CD4-positive, CD25-positive, alpha-beta regulatory T cell (primary cell): ENCODE measurements at regions not wholly inside any gene's neighbourhood (a gene's known extent, or its start where the extent isn't known, plus 50 kb on each side); places are given as distances from the start of the nearest gene placed in this dataset.

Source experiments
- ATAC-seq, 2 donors: fragments of 150-1000 bp; cut with Tn5 transposase; one replicate each; pipeline ENCODE4 v1.10.0; 2021; ENCODE audit warnings: low read depth in 2 of 2, moderate number of reproducible peaks in 2 of 2, moderate library complexity in 1 of 2
- DNase-seq, 3 donors: peaks; one replicate each; pipeline versions ENCODE4 v3.0.0 to v3.0.0-alpha.2; 2012 to 2022; ENCODE audit warnings: mixed read lengths in 1 of 3
- H3K27ac ChIP-seq: one replicate; pipeline ENCODE4 v1.7.0; 2013; ENCODE audit warnings: mild to moderate bottlenecking, low read length; ENCODE audit not compliant: insufficient read depth, poor library complexity, severe bottlenecking
- H3K27me3 ChIP-seq: one replicate; pipeline ENCODE4 v1.7.0; 2013; ENCODE audit warnings: low read length; ENCODE audit not compliant: control insufficient read depth, insufficient read depth
- H3K36me3 ChIP-seq: one replicate; pipeline ENCODE4 v1.7.0; 2013; ENCODE audit warnings: mild to moderate bottlenecking, low read length, moderate library complexity; ENCODE audit not compliant: control insufficient read depth, insufficient read depth
- H3K4me1 ChIP-seq: 2 replicates; pipeline ENCODE4 v1.7.0; 2013; ENCODE audit warnings: mild to moderate bottlenecking, low read length; ENCODE audit not compliant: insufficient read depth, control insufficient read depth, poor library complexity, severe bottlenecking
- H3K4me3 ChIP-seq: one replicate; pipeline ENCODE4 v1.7.0; 2013; ENCODE audit warnings: low read depth, mild to moderate bottlenecking, low read length, moderate library complexity
- H3K9me3 ChIP-seq, 2 experiments: 1 replicate in 1 of 2; 2 replicates in 1 of 2; pipeline ENCODE4 v1.7.0; 2013; ENCODE audit warnings: low read length in 2 of 2, mild to moderate bottlenecking in 1 of 2, moderate library complexity in 1 of 2; ENCODE audit not compliant: control insufficient read depth in 2 of 2
- H3K27ac Mint-ChIP-seq, 3 donors: one replicate each; pipeline ENCODE4 v1.8.0; 2020 to 2022; ENCODE audit warnings: mild to moderate bottlenecking in 3 of 3, mixed read lengths in 3 of 3, moderate library complexity in 2 of 3
- H3K27me3 Mint-ChIP-seq: one replicate; pipeline ENCODE4 v1.8.0; 2022; ENCODE audit warnings: mild to moderate bottlenecking, mixed read lengths
- H3K36me3 Mint-ChIP-seq: one replicate; pipeline ENCODE4 v1.8.0; 2020; ENCODE audit warnings: mixed read lengths
- H3K4me1 Mint-ChIP-seq, 4 donors: one replicate each; pipeline ENCODE4 v1.8.0; 2020 to 2022; ENCODE audit warnings: mixed read lengths in 4 of 4, mild to moderate bottlenecking in 1 of 4
- H3K4me3 Mint-ChIP-seq, 4 donors: one replicate each; pipeline ENCODE4 v1.8.0; 2020 to 2022; ENCODE audit warnings: mild to moderate bottlenecking in 4 of 4, mixed read lengths in 4 of 4, moderate library complexity in 3 of 4
- H3K9me3 Mint-ChIP-seq, 7 donors: one replicate each; pipeline ENCODE4 v1.8.0; 2020 to 2022; ENCODE audit warnings: mixed read lengths in 7 of 7, mild to moderate bottlenecking in 3 of 7, moderate library complexity in 2 of 7

GRCh38 chr1:224874775-224875174 is 54.7 kb upstream of the DNAH14 start:
- H3K4me1 ChIP-seq = no peaks in the 10 kb centered on the region
- no peaks in the 10 kb centered on the region for H3K36me3 ChIP-seq
- H3K9me3 ChIP-seq = no peaks in the 10 kb centered on the region
- DNase-seq (no peak), ATAC-seq (no peak)
- no peaks in the 10 kb centered on the region for H3K4me1 Mint-ChIP-seq
- H3K27ac Mint-ChIP-seq = no peak overlapping the region
- no peaks in the 10 kb centered on the region for H3K27me3 Mint-ChIP-seq
- H3K27me3 ChIP-seq = peaks cover 5% of the 10 kb centered on the region
- no peaks in the 10 kb centered on the region for H3K9me3 Mint-ChIP-seq
- no peak overlapping the region for H3K27ac ChIP-seq
- H3K36me3 Mint-ChIP-seq = no peaks in the 10 kb centered on the region
- no peak overlapping the region for H3K4me3 ChIP-seq
- no peak overlapping the region for H3K4me3 Mint-ChIP-seq

DNA sequence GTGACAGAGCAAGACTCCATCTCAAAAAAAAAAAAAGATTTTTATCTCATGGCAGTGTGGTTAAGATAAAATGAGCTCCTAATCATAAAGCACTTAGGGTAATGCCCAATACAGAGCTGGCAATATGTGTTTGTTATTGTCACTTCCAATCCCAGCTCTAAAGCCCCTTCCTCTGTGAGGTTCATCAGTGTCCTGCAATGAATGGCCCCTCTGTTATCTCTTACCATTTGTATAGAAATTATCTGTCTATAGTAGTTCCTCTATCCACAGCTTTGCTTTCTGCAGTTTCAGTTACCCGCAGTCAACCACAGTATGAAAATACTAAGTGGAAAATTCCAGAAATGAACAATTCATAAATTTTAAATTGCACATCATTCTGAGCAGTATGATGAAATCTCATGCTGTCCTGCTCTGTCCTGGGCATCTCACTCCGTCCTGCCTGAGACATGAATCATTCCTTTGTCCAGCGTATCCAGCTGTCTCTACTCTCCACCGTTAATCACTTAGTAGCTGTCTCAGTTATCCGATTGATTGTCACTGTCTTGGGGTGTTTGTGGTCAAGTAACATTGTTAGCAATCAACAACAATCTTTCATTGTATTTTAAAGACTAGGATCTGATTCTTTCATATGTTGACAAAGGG is 50.2 kb upstream of the DNAH14 start:
- Histone ChIP-seq H3K4me1 (no peaks in the 10 kb centered on the region), H3K9me3 (no peaks in the 10 kb centered on the region), H3K27ac (no peak overlapping the region), H3K36me3 (no peaks in the 10 kb centered on the region), H3K4me3 (no peak overlapping the region), H3K27me3 (peaks cover 2% of the 10 kb centered on the region)
- ATAC-seq (no peak), DNase-seq (no peak)
- Mint-ChIP-seq H3K27me3 (peaks cover 4% of the 10 kb centered on the region), H3K4me1 (no peaks in the 10 kb centered on the region), H3K27ac (no peak overlapping the region), H3K36me3 (no peaks in the 10 kb centered on the region), H3K4me3 (no peak overlapping the region), H3K9me3 (peaks cover 0 to 1% (median 0%) of the 10 kb centered on the region in 7 donors)
